ENCODE measurements at regions not wholly inside any gene's neighbourhood (a gene's known extent, or its start where the extent isn't known, plus 50 kb on each side); places are given as distances from the start of the nearest gene placed in this dataset.
"Not testable (repeated sequence)": the region's sequence is repeated elsewhere in the genome, so short reads cannot be mapped to it uniquely, and the experiment has no call there.

- DNase-seq (ENCODE audit: low read depth in 3 of 3, low spot score in 1 of 3), result no peak
These were observed 106.2 kb downstream of the ERMARD start for GRCh38 chr6:169857343-169858292.

- not testable (repeated sequence) for DNase-seq (ENCODE audit: low read depth in 3 of 3, low spot score in 1 of 3)
These were observed 105.3 kb downstream of the ERMARD start for GRCh38 chr6:169856442-169857342.

- DNase-seq (ENCODE audit: low read depth in 3 of 3, low spot score in 1 of 3), result no peak
These were observed 103.4 kb downstream of the ERMARD start for GRCh38 chr6:169854813-169855212.

DNA sequence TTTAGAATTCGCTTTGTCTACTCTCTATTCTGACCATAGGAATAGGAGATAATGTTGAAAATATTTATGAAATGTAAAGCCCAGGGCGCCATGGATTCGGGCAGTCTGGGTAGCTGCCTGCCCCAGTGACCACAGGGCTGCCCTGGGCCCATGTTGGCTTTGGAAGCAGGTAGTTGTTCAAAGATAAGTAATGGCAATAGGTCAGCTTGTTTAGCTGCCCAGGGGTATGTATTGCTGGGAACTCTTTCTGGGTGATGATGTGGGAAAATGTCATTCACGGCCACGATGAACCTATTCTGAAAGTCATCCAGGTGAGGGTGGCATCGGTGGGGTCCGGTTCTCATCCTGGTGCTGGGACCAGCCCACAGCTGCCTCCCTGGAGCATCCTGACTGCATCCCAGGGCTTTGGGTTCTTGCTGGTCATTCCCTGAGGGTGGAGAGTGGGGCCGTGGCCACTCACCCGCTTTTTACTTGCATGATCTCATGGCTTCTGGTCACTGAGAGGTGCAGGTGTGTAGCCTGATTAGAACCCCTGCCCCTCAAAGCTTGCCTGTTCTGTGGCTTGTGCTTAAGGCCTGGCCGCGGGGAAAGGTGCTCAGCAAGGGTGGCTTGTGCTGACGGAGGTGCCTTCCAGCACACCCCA lies 102.8 kb downstream of the ERMARD start:
- no peak for DNase-seq (ENCODE audit: low read depth in 3 of 3, low spot score in 1 of 3)

GRCh38 chr6:169853196-169854082 lies 102.0 kb downstream of the ERMARD start:
- no peak for DNase-seq (ENCODE audit: low read depth in 3 of 3, low spot score in 1 of 3)

DNA sequence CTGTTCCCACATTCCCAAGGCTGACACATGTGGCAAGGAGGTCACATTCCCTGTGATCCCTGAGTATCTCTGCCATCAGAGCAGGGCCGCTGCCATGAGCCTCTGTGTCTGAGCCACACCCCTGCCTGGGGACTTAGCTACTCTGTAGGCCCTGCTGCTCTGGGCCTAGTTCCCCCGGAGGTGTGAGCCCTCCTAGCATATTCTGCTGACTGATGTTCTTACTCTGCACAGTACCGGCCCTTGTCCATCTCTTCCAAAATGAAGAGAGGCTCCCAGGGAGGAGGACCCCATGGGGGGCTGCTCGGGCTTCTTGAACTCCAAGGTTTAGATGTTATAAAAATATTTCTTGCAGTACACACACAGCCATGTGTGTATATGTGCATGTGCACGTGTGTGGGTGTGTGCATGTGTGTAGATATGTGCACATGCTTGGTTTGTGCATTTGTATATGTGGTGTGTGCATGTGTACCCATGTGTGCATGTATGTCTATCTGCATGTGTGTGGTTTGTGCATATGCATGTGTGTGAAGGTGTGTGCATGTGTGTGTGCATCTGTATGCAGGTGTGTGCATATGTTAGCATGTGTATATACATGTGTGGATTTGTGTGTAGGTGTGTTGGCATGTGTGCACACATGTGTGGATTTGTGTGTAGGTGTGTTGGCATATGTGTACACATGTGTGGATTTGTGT lies 101.2 kb downstream of the ERMARD start:
- no peak for DNase-seq (ENCODE audit: low read depth in 3 of 3, low spot score in 1 of 3)

DNA sequence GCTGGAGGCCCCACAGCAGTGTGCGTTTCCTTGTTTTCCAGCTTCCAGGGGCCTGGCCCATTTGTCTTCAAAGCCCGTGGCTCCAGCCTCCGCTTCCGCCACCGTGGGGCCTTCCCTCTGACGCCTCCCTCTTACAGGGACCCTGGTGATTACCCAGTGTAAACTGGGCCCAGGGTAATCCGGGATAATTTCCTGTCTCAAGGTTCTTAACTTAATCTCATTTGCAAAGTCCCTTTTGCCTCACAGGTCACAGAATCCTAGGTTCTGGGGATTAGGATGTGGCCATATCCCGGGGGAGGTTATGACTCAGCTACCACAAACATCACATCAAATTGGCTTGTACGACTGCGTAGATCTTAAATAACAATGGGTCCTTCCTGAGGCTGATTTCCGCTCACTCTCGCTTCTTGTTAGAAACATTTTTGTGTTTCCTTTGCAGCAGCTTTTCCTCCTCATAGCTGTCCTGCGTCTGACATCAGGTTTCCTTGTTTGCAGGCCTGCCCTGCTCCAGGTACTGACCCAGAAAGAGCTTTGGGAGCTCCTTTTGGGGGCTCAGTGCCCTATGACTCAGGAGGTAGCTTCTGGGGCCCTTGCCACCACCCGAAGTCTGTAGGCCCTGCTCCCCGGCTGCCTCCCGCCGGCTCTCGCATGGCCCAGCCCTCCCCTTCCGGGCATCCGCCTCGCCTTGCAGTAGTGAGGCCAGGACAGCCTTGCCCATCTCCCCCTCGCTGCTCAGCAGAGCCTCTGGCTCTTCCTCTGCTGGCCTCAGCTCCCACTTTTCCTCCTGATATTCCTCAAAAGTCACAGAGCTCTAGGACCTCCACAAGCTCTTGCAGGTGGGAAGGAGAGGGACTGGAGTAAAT lies 100.5 kb downstream of the ERMARD start:
- DNase-seq (ENCODE audit: low read depth in 3 of 3, low spot score in 1 of 3), result no peak

DNA sequence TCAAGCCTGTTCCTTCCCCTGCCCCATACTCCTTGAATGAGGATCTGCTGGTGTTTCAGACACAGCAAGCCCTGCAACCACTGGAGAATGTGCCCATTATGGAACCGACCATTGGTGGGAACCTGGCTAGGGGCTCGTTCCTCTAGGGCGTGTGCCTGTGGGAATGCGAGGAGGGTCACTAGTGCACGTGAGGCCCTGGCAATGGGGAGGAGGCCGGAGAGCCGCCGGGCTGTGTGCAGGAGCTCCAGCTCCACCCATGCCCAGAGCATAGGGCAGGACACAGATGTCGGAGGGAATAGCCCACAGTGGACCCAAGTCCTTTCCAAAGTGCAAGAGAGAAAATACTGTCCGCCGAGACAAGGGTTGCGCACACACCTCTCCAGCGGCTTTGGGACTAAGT lies 99.3 kb downstream of the ERMARD start:
- no peak for DNase-seq (ENCODE audit: low read depth in 3 of 3, low spot score in 1 of 3)

- DNase-seq (ENCODE audit: low read depth in 3 of 3, low spot score in 1 of 3), result no peak
These were observed 98.7 kb downstream of the ERMARD start for GRCh38 chr6:169850154-169850553.

GRCh38 chr6:169849396-169849795 lies 98.0 kb downstream of the ERMARD start:
- DNase-seq (ENCODE audit: low read depth in 3 of 3, low spot score in 1 of 3), result no peak

DNA sequence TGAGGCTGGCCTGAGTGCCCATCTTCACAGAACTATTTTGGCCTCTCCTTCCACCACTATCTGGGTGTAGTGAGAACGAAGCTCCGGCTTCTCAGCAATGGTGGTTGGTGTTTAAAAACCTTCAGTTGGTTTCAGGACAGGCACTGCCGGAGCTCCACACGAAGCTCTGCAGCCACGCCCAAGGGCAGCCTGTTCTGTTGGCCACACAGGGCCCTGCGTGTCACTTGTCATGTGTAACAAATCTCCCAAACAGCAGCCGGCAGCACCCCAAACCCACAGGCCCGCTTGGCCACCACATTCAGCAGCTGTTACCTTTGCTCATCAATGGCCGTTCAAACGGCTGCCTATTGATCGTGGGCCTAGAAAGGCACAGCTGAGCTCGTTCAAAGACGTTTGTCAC lies 97.5 kb downstream of the ERMARD start:
- DNase-seq (ENCODE audit: low read depth in 3 of 3, low spot score in 1 of 3), result no peak

- DNase-seq (ENCODE audit: low read depth in 3 of 3, low spot score in 1 of 3), result no peak
These were observed 96.5 kb downstream of the ERMARD start for GRCh38 chr6:169847901-169848311.

GRCh38 chr6:169847141-169847674 lies 95.8 kb downstream of the ERMARD start:
- no peak for DNase-seq (ENCODE audit: low read depth in 3 of 3, low spot score in 1 of 3)

GRCh38 chr6:169846286-169847056 lies 95.0 kb downstream of the ERMARD start:
- no peak for DNase-seq (ENCODE audit: low read depth in 3 of 3, low spot score in 1 of 3)

DNA sequence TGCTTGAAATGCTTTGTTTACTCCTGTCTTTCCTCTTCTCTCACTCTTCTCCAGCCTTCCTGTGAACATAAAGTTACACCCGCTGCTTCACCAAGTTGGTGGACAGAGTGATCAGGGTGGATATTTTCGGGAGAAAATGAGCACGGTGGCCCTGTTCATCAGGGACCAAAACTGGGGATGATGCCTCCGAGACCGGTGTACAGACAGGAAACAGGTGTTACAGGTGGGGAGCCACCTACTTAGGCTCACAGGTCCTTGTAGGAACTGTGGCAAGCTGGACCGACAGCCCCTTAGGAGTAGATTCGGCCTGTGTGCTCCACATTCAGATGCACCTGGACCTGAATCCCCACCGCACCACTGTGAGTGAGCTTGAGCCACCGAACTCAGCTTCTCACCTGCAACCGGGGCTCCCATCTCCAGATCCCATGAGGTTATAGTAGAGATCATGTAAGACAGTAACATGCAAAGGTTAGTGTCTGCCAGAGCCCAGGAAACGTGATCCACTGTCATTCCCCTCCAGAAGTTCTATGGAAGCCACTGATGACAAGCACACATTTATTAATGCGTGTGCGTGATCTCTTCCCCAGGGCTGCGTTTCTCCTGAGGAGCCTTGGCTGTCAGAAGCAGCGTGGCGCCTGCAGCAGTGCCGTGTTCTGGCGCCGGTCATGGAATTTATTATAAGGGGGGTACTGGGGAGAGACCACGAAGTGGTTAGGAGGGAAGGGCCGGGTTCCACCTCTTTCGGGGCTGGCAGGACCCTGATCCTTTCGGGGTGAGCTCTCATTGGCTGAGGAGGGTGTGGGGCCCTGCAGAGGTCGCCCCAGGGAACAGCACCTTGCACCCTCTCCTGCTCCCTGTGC lies 94.2 kb downstream of the ERMARD start:
- no peak for DNase-seq (ENCODE audit: low read depth in 3 of 3, low spot score in 1 of 3)

GRCh38 chr6:169844946-169845345 lies 93.5 kb downstream of the ERMARD start:
- DNase-seq (ENCODE audit: low read depth in 3 of 3, low spot score in 1 of 3), result no peak

- DNase-seq (ENCODE audit: low read depth in 3 of 3, low spot score in 1 of 3), result no peak
These were observed 92.6 kb downstream of the ERMARD start for GRCh38 chr6:169843991-169844390.
